KG1 (cell line): ENCODE measurements at regions not wholly inside any gene's neighbourhood (a gene's known extent, or its start where the extent isn't known, plus 50 kb on each side); places are given as distances from the start of the nearest gene placed in this dataset.
"Not testable (repeated sequence)": the region's sequence is repeated elsewhere in the genome, so short reads cannot be mapped to it uniquely, and the experiment has no call there.

Experiments used
- DNase-seq: peaks from one replicate; lab custom pipeline; 2025; lab: John Stamatoyannopoulos, UW

- DNase-seq, result no peak
Observed at GRCh38 chr2:242048479-242048878, 178.9 kb downstream of the RTP5 start.

- DNase-seq, result not testable (repeated sequence)
Observed at GRCh38 chr2:242049492-242049891, 180.0 kb downstream of the RTP5 start.

GRCh38 chr2:242051463-242051862 is 181.9 kb downstream of the RTP5 start:
- DNase-seq, result no peak

- DNase-seq, result no peak
Observed at GRCh38 chr2:242052421-242052820, 182.9 kb downstream of the RTP5 start.

- DNase-seq, result no peak
Observed at GRCh38 chr2:242053921-242054320, 184.4 kb downstream of the RTP5 start.

- no peak for DNase-seq
Observed at GRCh38 chr2:242054406-242054805, 184.9 kb downstream of the RTP5 start.

GRCh38 chr2:242054881-242055801 is 185.6 kb downstream of the RTP5 start:
- no peak for DNase-seq

GRCh38 chr2:242056026-242056425 is 186.5 kb downstream of the RTP5 start:
- DNase-seq, result no peak

GRCh38 chr2:242056785-242057184 is 187.3 kb downstream of the RTP5 start:
- DNase-seq, result no peak

- no peak for DNase-seq
Observed at GRCh38 chr2:242057379-242058040, 188.0 kb downstream of the RTP5 start.

- DNase-seq, result no peak
Observed at GRCh38 chr2:242058116-242058680, 188.7 kb downstream of the RTP5 start.

GRCh38 chr2:242059566-242059965 is 190.0 kb downstream of the RTP5 start:
- DNase-seq, result no peak

GRCh38 chr2:242060212-242060835 is 190.8 kb downstream of the RTP5 start:
- DNase-seq, result no peak

- DNase-seq, result not testable (repeated sequence)
Observed at GRCh38 chr2:242061930-242062329, 192.4 kb downstream of the RTP5 start.

GRCh38 chr2:242063436-242063835 is 193.9 kb downstream of the RTP5 start:
- no peak for DNase-seq

GRCh38 chr2:242063850-242064249 is 194.3 kb downstream of the RTP5 start:
- no peak for DNase-seq

- no peak for DNase-seq
Observed at GRCh38 chr2:242064364-242065250, 195.1 kb downstream of the RTP5 start.

- DNase-seq, result no peak
Observed at GRCh38 chr2:242065426-242065825, 195.9 kb downstream of the RTP5 start.

- no peak for DNase-seq
Observed at GRCh38 chr2:242069018-242069417, 199.5 kb downstream of the RTP5 start.

- not testable (repeated sequence) for DNase-seq
Observed at GRCh38 chr2:242069938-242070395, 200.4 kb downstream of the RTP5 start.

GRCh38 chr2:242070726-242071125 is 201.2 kb downstream of the RTP5 start:
- DNase-seq, result not testable (repeated sequence)
